GM12878 (cell line): ENCODE measurements at regions not wholly inside any gene's neighbourhood (a gene's known extent, or its start where the extent isn't known, plus 50 kb on each side); places are given as distances from the start of the nearest gene placed in this dataset.

ENCODE experiments used
- ESRRA ChIP-seq: IDR thresholded peaks from 2 replicates; pipeline ENCODE4 v1.6.1; 2012; ENCODE audit warnings: mild to moderate bottlenecking, low read length, improper control_type of control experiment
- ZBTB40 ChIP-seq: fragments of 450-650 bp; IDR thresholded peaks from 2 replicates; pipeline ENCODE4 v1.6.1; 2016; ENCODE audit warnings: mild to moderate bottlenecking, moderate library complexity, borderline replicate concordance
- ZNF24 ChIP-seq: fragments of 450-650 bp; IDR thresholded peaks from 2 replicates; pipeline ENCODE4 v1.6.1; 2017; ENCODE audit warnings: antibody characterized with exemption, mild to moderate bottlenecking
- TF ChIP-seq, protein P1 (sequence below): fragments of 450-650 bp; IDR thresholded peaks from 2 replicates; pipeline ENCODE4 v1.6.1; 2017; ENCODE audit warnings: mild to moderate bottlenecking, moderate library complexity

DNA sequence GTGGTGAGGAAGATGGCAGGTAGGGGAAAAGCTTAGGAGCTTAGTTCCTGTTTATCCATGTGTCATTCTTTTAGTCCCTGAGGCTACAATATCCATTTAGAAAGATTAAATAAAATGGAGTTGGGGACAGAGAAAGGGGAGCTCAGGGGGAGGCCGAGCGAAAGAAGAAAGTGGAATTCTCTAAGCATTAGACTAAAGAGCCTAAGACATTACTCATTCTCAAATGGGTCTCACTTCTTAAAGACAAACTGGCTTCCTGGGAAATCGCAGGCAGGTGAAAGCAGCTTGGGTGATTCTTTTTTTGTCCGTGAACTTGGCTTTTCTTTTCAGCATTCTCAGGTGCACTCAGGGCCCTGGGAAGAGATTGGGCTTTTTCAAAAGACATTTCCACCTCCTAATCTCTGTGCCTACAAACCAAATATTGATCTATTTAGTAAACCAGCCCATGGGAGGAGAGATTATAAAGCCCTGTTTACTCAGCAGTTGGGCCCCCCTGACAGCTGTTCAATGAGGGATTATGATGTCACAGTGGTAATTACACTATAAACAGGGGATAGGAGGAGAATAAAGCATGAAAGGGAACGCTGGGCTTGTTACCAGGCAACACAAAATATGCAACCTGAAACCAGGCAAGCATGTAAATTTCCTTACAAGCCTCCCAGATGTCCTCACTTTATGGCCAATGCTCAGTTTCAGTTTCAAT, 584.0 kb downstream of the ACTL7B start (continued):
- TF ChIP-seq ZBTB40 (no peak), ESRRA (no peak), ZNF24 (no peak)
- TF ChIP-seq, protein P1, sequence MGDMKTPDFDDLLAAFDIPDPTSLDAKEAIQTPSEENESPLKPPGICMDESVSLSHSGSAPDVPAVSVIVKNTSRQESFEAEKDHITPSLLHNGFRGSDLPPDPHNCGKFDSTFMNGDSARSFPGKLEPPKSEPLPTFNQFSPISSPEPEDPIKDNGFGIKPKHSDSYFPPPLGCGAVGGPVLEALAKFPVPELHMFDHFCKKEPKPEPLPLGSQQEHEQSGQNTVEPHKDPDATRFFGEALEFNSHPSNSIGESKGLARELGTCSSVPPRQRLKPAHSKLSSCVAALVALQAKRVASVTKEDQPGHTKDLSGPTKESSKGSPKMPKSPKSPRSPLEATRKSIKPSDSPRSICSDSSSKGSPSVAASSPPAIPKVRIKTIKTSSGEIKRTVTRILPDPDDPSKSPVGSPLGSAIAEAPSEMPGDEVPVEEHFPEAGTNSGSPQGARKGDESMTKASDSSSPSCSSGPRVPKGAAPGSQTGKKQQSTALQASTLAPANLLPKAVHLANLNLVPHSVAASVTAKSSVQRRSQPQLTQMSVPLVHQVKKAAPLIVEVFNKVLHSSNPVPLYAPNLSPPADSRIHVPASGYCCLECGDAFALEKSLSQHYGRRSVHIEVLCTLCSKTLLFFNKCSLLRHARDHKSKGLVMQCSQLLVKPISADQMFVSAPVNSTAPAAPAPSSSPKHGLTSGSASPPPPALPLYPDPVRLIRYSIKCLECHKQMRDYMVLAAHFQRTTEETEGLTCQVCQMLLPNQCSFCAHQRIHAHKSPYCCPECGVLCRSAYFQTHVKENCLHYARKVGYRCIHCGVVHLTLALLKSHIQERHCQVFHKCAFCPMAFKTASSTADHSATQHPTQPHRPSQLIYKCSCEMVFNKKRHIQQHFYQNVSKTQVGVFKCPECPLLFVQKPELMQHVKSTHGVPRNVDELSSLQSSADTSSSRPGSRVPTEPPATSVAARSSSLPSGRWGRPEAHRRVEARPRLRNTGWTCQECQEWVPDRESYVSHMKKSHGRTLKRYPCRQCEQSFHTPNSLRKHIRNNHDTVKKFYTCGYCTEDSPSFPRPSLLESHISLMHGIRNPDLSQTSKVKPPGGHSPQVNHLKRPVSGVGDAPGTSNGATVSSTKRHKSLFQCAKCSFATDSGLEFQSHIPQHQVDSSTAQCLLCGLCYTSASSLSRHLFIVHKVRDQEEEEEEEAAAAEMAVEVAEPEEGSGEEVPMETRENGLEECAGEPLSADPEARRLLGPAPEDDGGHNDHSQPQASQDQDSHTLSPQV, result no peak
